ENCODE measurements at regions not wholly inside any gene's neighbourhood (a gene's known extent, or its start where the extent isn't known, plus 50 kb on each side); places are given as distances from the start of the nearest gene placed in this dataset.

DNA sequence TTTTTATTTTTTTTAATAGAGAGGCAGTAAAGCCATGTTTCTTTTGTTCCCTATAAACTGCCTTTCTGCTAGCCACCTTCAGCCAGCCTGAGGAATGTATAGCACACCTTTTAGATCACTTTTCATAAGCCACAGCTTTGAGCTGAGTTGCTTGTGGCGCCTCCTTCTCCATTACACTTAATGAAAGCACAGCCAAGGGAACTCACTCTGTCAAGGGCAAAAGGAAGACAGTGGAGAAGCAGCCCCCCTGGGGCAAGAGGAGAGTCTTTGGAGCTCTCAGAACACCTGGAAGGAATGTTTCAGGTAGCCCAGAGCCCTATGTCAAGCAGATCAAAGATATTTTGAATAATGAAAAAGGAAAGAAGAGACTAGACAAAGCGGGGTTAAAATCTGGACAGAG is 235.1 kb downstream of the CLIC5 start:
- TF ChIP-seq POLR2A (IDR thresholded peaks at IDR 0.05; ENCODE audit: low read depth, low read length) = no peak
- no peak for TF ChIP-seq CTCF (conservative IDR thresholded peaks at IDR 0.05; ENCODE audit: low read depth, low read length)
- TF ChIP-seq, protein P1, sequence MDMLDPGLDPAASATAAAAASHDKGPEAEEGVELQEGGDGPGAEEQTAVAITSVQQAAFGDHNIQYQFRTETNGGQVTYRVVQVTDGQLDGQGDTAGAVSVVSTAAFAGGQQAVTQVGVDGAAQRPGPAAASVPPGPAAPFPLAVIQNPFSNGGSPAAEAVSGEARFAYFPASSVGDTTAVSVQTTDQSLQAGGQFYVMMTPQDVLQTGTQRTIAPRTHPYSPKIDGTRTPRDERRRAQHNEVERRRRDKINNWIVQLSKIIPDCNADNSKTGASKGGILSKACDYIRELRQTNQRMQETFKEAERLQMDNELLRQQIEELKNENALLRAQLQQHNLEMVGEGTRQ (IDR thresholded peaks at IDR 0.05; ENCODE audit: low read depth, low read length) = no peak
- TF ChIP-seq RAD21 (IDR thresholded peaks at IDR 0.05; ENCODE audit: low read length) = no peak
- TF ChIP-seq SMC3 (IDR thresholded peaks at IDR 0.05; ENCODE audit: low read depth, low read length) = no peak
